ENCODE measurements at regions not wholly inside any gene's neighbourhood (a gene's known extent, or its start where the extent isn't known, plus 50 kb on each side); places are given as distances from the start of the nearest gene placed in this dataset.

- Histone ChIP-seq H3K27ac (ENCODE audit: low read depth in 1 of 2, low read length in 2 of 2) (no peak overlapping the region), H3K27me3 (ENCODE audit: control insufficient read depth in 4 of 4, insufficient read depth in 4 of 4, low read length in 3 of 4) (no peaks in the 10 kb centered on the region), H3K9me3 (ENCODE audit: control insufficient read depth in 4 of 4, low read length in 3 of 4) (no peaks in the 10 kb centered on the region), H3K4me3 (ENCODE audit: low read depth in 1 of 3, low read length in 3 of 3) (no peak overlapping the region), H3K9ac (ENCODE audit: low read depth in 1 of 2, low read length in 2 of 2) (no peak overlapping the region), H3K36me3 (ENCODE audit: control insufficient read depth in 4 of 4, insufficient read depth in 3 of 4, low read depth in 1 of 4, low read length in 3 of 4) (no peaks in the 10 kb centered on the region), H3K4me1 (ENCODE audit: control insufficient read depth in 4 of 4, insufficient read depth in 4 of 4, low read length in 3 of 4) (no peaks in the 10 kb centered on the region)
- TF ChIP-seq HNF4A (conservative IDR thresholded peaks at IDR 0.05) (no peak), GABPA (IDR thresholded peaks at IDR 0.05 in 1 of 2, conservative IDR thresholded peaks at IDR 0.05 in 1 of 2) (no peak), ATF3 (IDR thresholded peaks at IDR 0.05) (no peak), RXRA (IDR thresholded peaks at IDR 0.05) (no peak), FOXA2 (IDR thresholded peaks at IDR 0.05) (no peak), MAX (IDR thresholded peaks at IDR 0.05) (no peak)
- no peak for DNase-seq (ENCODE audit: low spot score)
- 81% methylated on average over 3 of the region's 3 CpGs for WGBS
These were observed 1972.1 kb downstream of the MAT2B start for GRCh38 chr5:165477546-165477945.

DNA sequence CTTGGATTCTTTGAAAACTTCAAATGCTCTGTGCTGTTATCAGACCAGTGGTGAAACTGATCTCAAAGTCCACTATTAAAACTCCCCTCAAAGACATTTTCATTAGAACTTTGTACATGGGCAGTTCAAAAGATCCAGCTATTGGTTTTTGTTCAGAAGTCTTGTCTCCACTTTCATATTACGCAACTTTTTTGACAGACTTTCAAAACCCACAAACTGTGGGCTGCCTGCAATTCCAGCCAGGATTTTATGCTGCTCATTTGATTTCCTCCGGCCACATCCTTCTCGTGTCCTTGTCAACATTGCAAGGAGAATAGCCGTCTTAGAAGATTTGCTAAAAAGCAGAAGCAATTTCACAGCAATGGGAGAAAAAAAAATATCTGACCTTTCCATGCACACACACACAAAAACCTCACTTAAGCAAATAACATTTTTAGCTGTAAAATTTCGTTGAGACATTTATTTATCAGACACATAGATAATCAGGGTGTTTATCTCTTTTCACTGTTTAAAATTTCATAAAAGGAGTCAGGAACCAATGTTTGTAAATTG is 1990.5 kb downstream of the MAT2B start:
- no peaks in the 10 kb centered on the region for H3K36me3 ChIP-seq (ENCODE audit: control insufficient read depth in 4 of 4, insufficient read depth in 3 of 4, low read depth in 1 of 4, low read length in 3 of 4)
- DNase-seq (ENCODE audit: low spot score): no peak
- TF ChIP-seq JUND (IDR thresholded peaks at IDR 0.05) (no peak), SP1 (IDR thresholded peaks at IDR 0.05) (no peak), REST (IDR thresholded peaks at IDR 0.05) (no peak), YY1 (IDR thresholded peaks at IDR 0.05) (no peak), FOXA2 (IDR thresholded peaks at IDR 0.05) (no peak), GABPA (IDR thresholded peaks at IDR 0.05 in 1 of 2, conservative IDR thresholded peaks at IDR 0.05 in 1 of 2) (no peak), HNF4A (conservative IDR thresholded peaks at IDR 0.05) (peak; percentile 11 to 27)
- H3K9me3 ChIP-seq (ENCODE audit: control insufficient read depth in 4 of 4, low read length in 3 of 4): no peaks in the 10 kb centered on the region
- no peak overlapping the region for H3K27ac ChIP-seq (ENCODE audit: low read depth in 1 of 2, low read length in 2 of 2)
- WGBS: 18% methylated on average over 5 of the region's 5 CpGs
- no peak overlapping the region for H3K4me3 ChIP-seq (ENCODE audit: low read depth in 1 of 3, low read length in 3 of 3)
- no peaks in the 10 kb centered on the region for H3K27me3 ChIP-seq (ENCODE audit: control insufficient read depth in 4 of 4, insufficient read depth in 4 of 4, low read length in 3 of 4)
- peaks cover 0 to 12% (median 10%) of the 10 kb centered on the region in 4 donors for H3K4me1 ChIP-seq (ENCODE audit: control insufficient read depth in 4 of 4, insufficient read depth in 4 of 4, low read length in 3 of 4)
- H3K9ac ChIP-seq (ENCODE audit: low read depth in 1 of 2, low read length in 2 of 2): no peak overlapping the region

- TF ChIP-seq RAD21 (IDR thresholded peaks at IDR 0.05) (peak; percentile 7 to 25), CTCF (IDR thresholded peaks at IDR 0.05; ENCODE audit: low read depth, low read length, missing input control) (peak; percentile 30), JUND (IDR thresholded peaks at IDR 0.05) (no peak)
- no peak for DNase-seq (ENCODE audit: low spot score)
- Histone ChIP-seq H3K9ac (ENCODE audit: low read depth in 1 of 2, low read length in 2 of 2) (no peak overlapping the region), H3K9me3 (ENCODE audit: control insufficient read depth in 4 of 4, low read length in 3 of 4) (no peaks in the 10 kb centered on the region), H3K4me3 (ENCODE audit: low read depth in 1 of 3, low read length in 3 of 3) (no peak overlapping the region), H3K4me1 (ENCODE audit: control insufficient read depth in 4 of 4, insufficient read depth in 4 of 4, low read length in 3 of 4) (peaks cover 0 to 12% (median 10%) of the 10 kb centered on the region in 4 donors), H3K27ac (ENCODE audit: low read depth in 1 of 2, low read length in 2 of 2) (no peak overlapping the region), H3K36me3 (ENCODE audit: control insufficient read depth in 4 of 4, insufficient read depth in 3 of 4, low read depth in 1 of 4, low read length in 3 of 4) (no peaks in the 10 kb centered on the region), H3K27me3 (ENCODE audit: control insufficient read depth in 4 of 4, insufficient read depth in 4 of 4, low read length in 3 of 4) (no peaks in the 10 kb centered on the region)
- 52% methylated on average over 5 of the region's 5 CpGs for WGBS
These were observed 1992.3 kb downstream of the MAT2B start for GRCh38 chr5:165497707-165498106.

Measured in liver (tissue), 8 donors.